ENCODE measurements at regions not wholly inside any gene's neighbourhood (a gene's known extent, or its start where the extent isn't known, plus 50 kb on each side); places are given as distances from the start of the nearest gene placed in this dataset.

GRCh38 chr13:68697551-68697950 lies 1410.1 kb upstream of the ATXN8OS start:
- H3K27ac Mint-ChIP-seq, result no peak overlapping the region
- no peaks in the 10 kb centered on the region for H3K9me3 Mint-ChIP-seq
- no peaks in the 10 kb centered on the region for H3K36me3 Mint-ChIP-seq (ENCODE audit: low read depth)
- no peak for TF ChIP-seq CTCF (IDR thresholded peaks at IDR 0.05; ENCODE audit: unreplicated experiment in 3 of 3)
- H3K27me3 Mint-ChIP-seq (ENCODE audit: low read depth), result no peaks in the 10 kb centered on the region
- no peak overlapping the region for H3K4me3 Mint-ChIP-seq
- H3K4me1 Mint-ChIP-seq, result no peaks in the 10 kb centered on the region

DNA sequence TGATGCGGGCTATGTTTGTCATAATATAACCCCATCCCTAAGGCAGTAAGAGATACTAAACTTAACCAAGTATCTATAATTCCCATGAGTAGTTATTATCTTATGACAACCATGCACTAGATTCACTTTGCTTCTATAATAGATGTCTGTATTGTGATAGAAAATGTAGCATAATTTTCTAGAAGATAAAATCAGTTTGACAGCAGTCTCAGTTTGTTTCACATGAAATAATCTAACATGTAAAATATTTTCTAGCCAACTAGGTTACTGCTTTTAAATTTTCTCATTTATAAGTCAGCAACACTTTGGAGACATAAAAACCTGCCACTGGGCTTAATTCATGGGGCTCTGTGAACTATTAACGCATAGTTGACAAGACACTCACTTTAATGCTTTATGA lies 1410.7 kb upstream of the ATXN8OS start:
- H3K9me3 Mint-ChIP-seq, result no peaks in the 10 kb centered on the region
- no peak for TF ChIP-seq CTCF (IDR thresholded peaks at IDR 0.05; ENCODE audit: unreplicated experiment in 3 of 3)
- no peak overlapping the region for H3K4me3 Mint-ChIP-seq
- H3K36me3 Mint-ChIP-seq (ENCODE audit: low read depth), result no peaks in the 10 kb centered on the region
- H3K27me3 Mint-ChIP-seq (ENCODE audit: low read depth), result no peaks in the 10 kb centered on the region
- no peaks in the 10 kb centered on the region for H3K4me1 Mint-ChIP-seq
- no peak overlapping the region for H3K27ac Mint-ChIP-seq

DNA sequence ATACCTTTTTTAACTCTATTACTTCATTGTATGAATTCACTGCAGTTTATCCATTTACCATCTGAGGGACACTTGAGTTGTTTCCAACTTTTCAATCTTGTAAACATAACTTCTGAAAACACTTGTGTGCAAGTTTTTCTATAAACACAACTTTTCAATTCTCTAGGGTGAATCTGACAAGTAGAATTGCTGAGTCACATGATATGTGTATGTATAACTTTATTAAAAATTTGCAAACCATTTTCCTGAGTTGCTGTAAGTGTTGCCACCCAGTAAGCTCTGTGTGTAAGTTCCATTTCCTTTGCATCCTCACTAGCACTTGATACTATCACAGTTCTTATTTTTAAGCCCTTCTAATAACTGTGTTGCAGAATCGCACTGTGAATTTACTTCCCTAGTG lies 1415.6 kb upstream of the ATXN8OS start:
- Mint-ChIP-seq H3K4me1 (no peaks in the 10 kb centered on the region), H3K9me3 (no peaks in the 10 kb centered on the region), H3K27ac (no peak overlapping the region), H3K27me3 (ENCODE audit: low read depth) (no peaks in the 10 kb centered on the region), H3K4me3 (no peak overlapping the region), H3K36me3 (ENCODE audit: low read depth) (no peaks in the 10 kb centered on the region)
- no peak for TF ChIP-seq CTCF (IDR thresholded peaks at IDR 0.05; ENCODE audit: unreplicated experiment in 3 of 3)

GRCh38 chr13:68690567-68690966 lies 1417.1 kb upstream of the ATXN8OS start:
- TF ChIP-seq CTCF (IDR thresholded peaks at IDR 0.05; ENCODE audit: unreplicated experiment in 3 of 3), result no peak
- Mint-ChIP-seq H3K36me3 (ENCODE audit: low read depth) (no peaks in the 10 kb centered on the region), H3K4me3 (no peak overlapping the region), H3K9me3 (no peaks in the 10 kb centered on the region), H3K27me3 (ENCODE audit: low read depth) (no peaks in the 10 kb centered on the region), H3K27ac (peak overlapping the region; percentile 21 to 87 (median 46)), H3K4me1 (no peaks in the 10 kb centered on the region)

- no peaks in the 10 kb centered on the region for H3K36me3 Mint-ChIP-seq (ENCODE audit: low read depth)
- no peaks in the 10 kb centered on the region for H3K4me1 Mint-ChIP-seq
- H3K9me3 Mint-ChIP-seq, result no peaks in the 10 kb centered on the region
- H3K4me3 Mint-ChIP-seq, result no peak overlapping the region
- no peak overlapping the region for H3K27ac Mint-ChIP-seq
- no peaks in the 10 kb centered on the region for H3K27me3 Mint-ChIP-seq (ENCODE audit: low read depth)
- TF ChIP-seq CTCF (IDR thresholded peaks at IDR 0.05; ENCODE audit: unreplicated experiment in 3 of 3), result no peak
Measured at GRCh38 chr13:68676513-68677115, 1431.0 kb upstream of the ATXN8OS start.

GRCh38 chr13:68675209-68675608 lies 1432.4 kb upstream of the ATXN8OS start:
- no peaks in the 10 kb centered on the region for H3K27me3 Mint-ChIP-seq (ENCODE audit: low read depth)
- H3K27ac Mint-ChIP-seq, result no peak overlapping the region
- no peaks in the 10 kb centered on the region for H3K4me1 Mint-ChIP-seq
- H3K4me3 Mint-ChIP-seq, result no peak overlapping the region
- no peak for TF ChIP-seq CTCF (IDR thresholded peaks at IDR 0.05; ENCODE audit: unreplicated experiment in 3 of 3)
- H3K9me3 Mint-ChIP-seq, result no peaks in the 10 kb centered on the region
- no peaks in the 10 kb centered on the region for H3K36me3 Mint-ChIP-seq (ENCODE audit: low read depth)

All from nephron (organoid).